IMR-90 (cell line): ENCODE measurements at regions not wholly inside any gene's neighbourhood (a gene's known extent, or its start where the extent isn't known, plus 50 kb on each side); places are given as distances from the start of the nearest gene placed in this dataset.

Experiments used
- ATAC-seq: fragments of 200-7000 bp; cut with Tn5 transposase; 2 replicates; pipeline ENCODE4 v1.9.1; 2020; ENCODE audit warnings: low read depth, mild to moderate bottlenecking, moderate library complexity
- BruUV-seq: library from RNA; stranded (reverse); fragments of 400-500 nt; replicated peaks from 2 replicates; lab custom pipeline; 2021; lab: Mats Ljungman, UMichigan
- CTCF ChIA-PET: fragments of 300-600 bp; formaldehyde crosslinking; extraction: SDS; loops from one replicate; lab custom pipeline; 2021; ENCODE audit warnings: antibody characterized with exemption; lab: Yijun Ruan, JAX
- POLR2A ChIA-PET: fragments of 300-600 bp; sonication (Branson Sonifier 250); formaldehyde crosslinking; loops from one replicate; lab custom pipeline; 2022; ENCODE audit warnings: antibody characterized with exemption; ENCODE audit not compliant: unreplicated experiment; lab: Charles Lee
- DNase-seq: peaks from one replicate; pipeline ENCODE4 v3.0.0; 2013
- H2AFZ ChIP-seq: replicated peaks from 2 replicates; pipeline ENCODE3; 2013; ENCODE audit warnings: low read length, mild to moderate bottlenecking; ENCODE audit not compliant: poor library complexity
- H2AK5ac ChIP-seq: 2 replicates; pipeline ENCODE4 v1.6.1; 2013; ENCODE audit warnings: low read depth, low read length, inconsistent platforms
- H2AK9ac ChIP-seq: replicated peaks from 2 replicates; pipeline ENCODE3; 2013; ENCODE audit warnings: mild to moderate bottlenecking, low read depth, low read length, moderate library complexity; ENCODE audit not compliant: poor library complexity
- H2BK120ac ChIP-seq: 2 replicates; pipeline ENCODE4 v1.6.1; 2013; ENCODE audit warnings: low read depth, low read length, inconsistent platforms
- H2BK15ac ChIP-seq: 3 replicates; pipeline ENCODE4 v1.6.1; 2013; ENCODE audit warnings: low read depth, low read length, inconsistent platforms
- H2BK20ac ChIP-seq: 2 replicates; pipeline ENCODE4 v1.6.1; 2013; ENCODE audit warnings: low read depth, mild to moderate bottlenecking, inconsistent platforms, low read length, moderate library complexity
- H2BK5ac ChIP-seq: 2 replicates; pipeline ENCODE4 v1.6.1; 2013; ENCODE audit warnings: mild to moderate bottlenecking, low read depth, low read length, inconsistent platforms; ENCODE audit not compliant: poor library complexity, severe bottlenecking
- H3K14ac ChIP-seq: replicated peaks from 2 replicates; pipeline ENCODE4 v1.6.1; 2013; ENCODE audit warnings: low read depth, low read length, inconsistent platforms
- H3K18ac ChIP-seq: 2 replicates; pipeline ENCODE4 v1.6.1; 2013; ENCODE audit warnings: low read depth, low read length, control low read depth
- H3K23ac ChIP-seq: 2 replicates; pipeline ENCODE4 v1.6.1; 2013; ENCODE audit warnings: low read depth, low read length, inconsistent platforms
- H3K27ac ChIP-seq: 2 replicates; pipeline ENCODE4 v1.5.1; 2013; ENCODE audit warnings: mild to moderate bottlenecking, control low read depth, low read length; ENCODE audit not compliant: insufficient read depth
- H3K27me3 ChIP-seq: 2 replicates; pipeline ENCODE4 v1.6.1; 2013; ENCODE audit warnings: low read length; ENCODE audit not compliant: control insufficient read depth, insufficient read depth
- H3K36me3 ChIP-seq: 2 replicates; pipeline ENCODE4 v1.6.1; 2013; ENCODE audit warnings: low read length, mixed read lengths; ENCODE audit not compliant: control insufficient read depth, insufficient read depth
- H3K4ac ChIP-seq: 2 replicates; pipeline ENCODE4 v1.6.1; 2013; ENCODE audit warnings: low read depth, low read length, inconsistent platforms
- H3K4me1 ChIP-seq: 2 replicates; pipeline ENCODE4 v1.6.1; 2013; ENCODE audit warnings: low read length, mixed read lengths; ENCODE audit not compliant: control insufficient read depth, insufficient read depth
- H3K4me2 ChIP-seq: 2 replicates; pipeline ENCODE4 v1.6.1; 2013; ENCODE audit warnings: low read depth, mild to moderate bottlenecking, control low read depth, low read length, moderate library complexity
- H3K4me3 ChIP-seq: 2 replicates; pipeline ENCODE4 v1.5.1; 2013; ENCODE audit warnings: low read depth, mild to moderate bottlenecking, control low read depth, low read length, moderate library complexity; ENCODE audit not compliant: insufficient read depth
- H3K56ac ChIP-seq: 2 replicates; pipeline ENCODE4 v1.6.1; 2013; ENCODE audit warnings: low read length, inconsistent platforms; ENCODE audit not compliant: insufficient read depth; ENCODE audit errors: extremely low read depth
- H3K79me1 ChIP-seq, 2 experiments: 2 replicates each; pipeline ENCODE4 v1.6.1; 2013; ENCODE audit warnings: low read length in 2 of 2, inconsistent platforms in 1 of 2, low read depth in 1 of 2
- H3K9ac ChIP-seq: 2 replicates; pipeline ENCODE4 v1.6.1; 2013; ENCODE audit warnings: low read depth, low read length, control low read depth
- H3K9me1 ChIP-seq: 2 replicates; pipeline ENCODE4 v1.6.1; 2013; ENCODE audit warnings: low read length, inconsistent platforms; ENCODE audit not compliant: insufficient read depth
- H3K9me3 ChIP-seq: 2 replicates; pipeline ENCODE4 v1.6.1; 2013; ENCODE audit warnings: low read length; ENCODE audit not compliant: control insufficient read depth, insufficient read depth
- H4K20me1 ChIP-seq: 2 replicates; pipeline ENCODE4 v1.6.1; 2013; ENCODE audit warnings: low read length, inconsistent platforms; ENCODE audit not compliant: insufficient read depth
- H4K5ac ChIP-seq: 2 replicates; pipeline ENCODE4 v1.6.1; 2013; ENCODE audit warnings: mild to moderate bottlenecking, low read depth, low read length, control low read depth
- H4K8ac ChIP-seq, 2 experiments: 2 replicates each; pipeline ENCODE4 v1.6.1; 2013; ENCODE audit warnings: low read depth in 2 of 2, low read length in 2 of 2, control low read depth in 1 of 2, inconsistent platforms in 1 of 2
- H4K91ac ChIP-seq: 2 replicates; pipeline ENCODE4 v1.6.1; 2013; ENCODE audit warnings: low read depth, low read length, inconsistent platforms; ENCODE audit not compliant: insufficient read depth
- FOS ChIP-seq: fragments of 150-350 bp; IDR thresholded peaks from 2 replicates; pipeline ENCODE4 v1.6.1; 2016; ENCODE audit warnings: low read depth, low read length
- MXI1 ChIP-seq: IDR thresholded peaks from 2 replicates; pipeline ENCODE4 v1.6.1; 2012; ENCODE audit warnings: low read depth, mild to moderate bottlenecking, low read length, moderate library complexity, borderline replicate concordance
- RAD21 ChIP-seq: IDR thresholded peaks from 2 replicates; pipeline ENCODE4 v1.6.1; 2012; ENCODE audit warnings: low read length, improper control_type of control experiment
- RCOR1 ChIP-seq: IDR thresholded peaks from 2 replicates; pipeline ENCODE4 v1.6.1; 2012; ENCODE audit warnings: mild to moderate bottlenecking, low read length, improper control_type of control experiment; ENCODE audit not compliant: insufficient replicate concordance
- RFX5 ChIP-seq: IDR thresholded peaks from 2 replicates; pipeline ENCODE4 v1.8.0; 2012; ENCODE audit warnings: low read depth, mild to moderate bottlenecking, low read length, moderate library complexity
- SMC3 ChIP-seq: fragments of 150-350 bp; IDR thresholded peaks from 2 replicates; pipeline ENCODE4 v1.6.1; 2016; ENCODE audit warnings: low read depth, mild to moderate bottlenecking, antibody characterized with exemption, low read length, moderate library complexity
- WGBS, 2 experiments: methylation state at CpG; one replicate each; pipeline versions ENCODE4 v1.1.5 to v1.1.7; 2013; ENCODE audit warnings: missing lambda C conversion rate in 2 of 2; ENCODE audit not compliant: insufficient read length in 1 of 2; ENCODE audit errors: extremely low coverage in 2 of 2; 5-methylcytosine and 5-hydroxymethylcytosine counted together
- dilution Hi-C: fragments of 300-500 bp; cut with HindIII; formaldehyde crosslinking; loops from one replicate; pipeline ENCODE4 v1.14.3; 2018; ENCODE audit warnings: low sequenced_read_pairs; ENCODE audit not compliant: unreplicated experiment
- in situ Hi-C: fragments of 300-500 bp; cut with MboI; formaldehyde crosslinking; loops from 3 replicates; pipeline ENCODE4 v1.14.3; 2019; ENCODE audit warnings: low sequenced_read_pairs, inconsistent platforms, mixed read lengths
- intact Hi-C: fragments of 100-400 bp; cut with micrococcal nuclease; formaldehyde crosslinking; loops from 2 replicates; pipeline ENCODE4 v1.10.0; 2022
- TF ChIP-seq, protein P1 (sequence below): conservative IDR thresholded peaks from 2 replicates; pipeline ENCODE4 v1.5.1; 2012; ENCODE audit warnings: mild to moderate bottlenecking, low read depth, low read length, improper control_type of control experiment
- TF ChIP-seq, protein P2 (sequence below): fragments of 150-350 bp; IDR thresholded peaks from 2 replicates; pipeline ENCODE4 v1.6.1; 2016; ENCODE audit warnings: low read depth, mild to moderate bottlenecking, low read length, moderate library complexity, borderline replicate concordance

DNA sequence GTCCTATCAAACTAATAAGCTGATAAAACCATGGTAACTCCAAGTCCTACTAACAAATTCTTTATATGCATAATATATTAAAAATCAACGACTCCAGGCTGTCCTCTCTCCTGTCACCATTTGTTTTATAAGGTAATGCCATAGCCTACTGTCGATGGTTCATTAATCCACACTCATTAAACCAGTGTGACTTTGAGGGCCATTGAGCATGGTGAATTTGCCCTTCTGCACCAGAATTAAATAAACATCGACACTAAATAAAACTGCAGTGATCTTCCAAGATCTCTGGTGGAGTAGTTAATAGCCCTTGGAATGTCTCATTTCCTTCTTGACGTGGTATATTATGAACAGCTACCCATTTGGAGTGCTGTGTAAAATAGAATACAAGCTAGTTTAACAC is 358.5 kb downstream of the CBLN4 start:
- H3K4me2 ChIP-seq, result no peak overlapping the region
- ChIA-PET CTCF (interaction anchor here (0.5 to 1.2 kb wide), 3 partner anchors 15 to 666 kb away, joined by 3 to 4 read pairs (median 3); no protein-coding TSS in a partner anchor), POLR2A (no interaction called here)
- no peak overlapping the region for H3K27ac ChIP-seq
- H2BK120ac ChIP-seq, result no peak overlapping the region
- H3K4ac ChIP-seq, result no peak overlapping the region
- TF ChIP-seq FOS (no peak), RAD21 (no peak), SMC3 (no peak), RFX5 (no peak), MXI1 (no peak), RCOR1 (no peak)
- TF ChIP-seq, protein P1, sequence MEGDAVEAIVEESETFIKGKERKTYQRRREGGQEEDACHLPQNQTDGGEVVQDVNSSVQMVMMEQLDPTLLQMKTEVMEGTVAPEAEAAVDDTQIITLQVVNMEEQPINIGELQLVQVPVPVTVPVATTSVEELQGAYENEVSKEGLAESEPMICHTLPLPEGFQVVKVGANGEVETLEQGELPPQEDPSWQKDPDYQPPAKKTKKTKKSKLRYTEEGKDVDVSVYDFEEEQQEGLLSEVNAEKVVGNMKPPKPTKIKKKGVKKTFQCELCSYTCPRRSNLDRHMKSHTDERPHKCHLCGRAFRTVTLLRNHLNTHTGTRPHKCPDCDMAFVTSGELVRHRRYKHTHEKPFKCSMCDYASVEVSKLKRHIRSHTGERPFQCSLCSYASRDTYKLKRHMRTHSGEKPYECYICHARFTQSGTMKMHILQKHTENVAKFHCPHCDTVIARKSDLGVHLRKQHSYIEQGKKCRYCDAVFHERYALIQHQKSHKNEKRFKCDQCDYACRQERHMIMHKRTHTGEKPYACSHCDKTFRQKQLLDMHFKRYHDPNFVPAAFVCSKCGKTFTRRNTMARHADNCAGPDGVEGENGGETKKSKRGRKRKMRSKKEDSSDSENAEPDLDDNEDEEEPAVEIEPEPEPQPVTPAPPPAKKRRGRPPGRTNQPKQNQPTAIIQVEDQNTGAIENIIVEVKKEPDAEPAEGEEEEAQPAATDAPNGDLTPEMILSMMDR, result no peak
- TF ChIP-seq, protein P2, sequence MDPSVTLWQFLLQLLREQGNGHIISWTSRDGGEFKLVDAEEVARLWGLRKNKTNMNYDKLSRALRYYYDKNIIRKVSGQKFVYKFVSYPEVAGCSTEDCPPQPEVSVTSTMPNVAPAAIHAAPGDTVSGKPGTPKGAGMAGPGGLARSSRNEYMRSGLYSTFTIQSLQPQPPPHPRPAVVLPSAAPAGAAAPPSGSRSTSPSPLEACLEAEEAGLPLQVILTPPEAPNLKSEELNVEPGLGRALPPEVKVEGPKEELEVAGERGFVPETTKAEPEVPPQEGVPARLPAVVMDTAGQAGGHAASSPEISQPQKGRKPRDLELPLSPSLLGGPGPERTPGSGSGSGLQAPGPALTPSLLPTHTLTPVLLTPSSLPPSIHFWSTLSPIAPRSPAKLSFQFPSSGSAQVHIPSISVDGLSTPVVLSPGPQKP, result no peak
- WGBS, 2 experiments, result no CpG with 5 or more reads among the region's 4 CpGs
- no peaks in the 10 kb centered on the region for H3K79me1 ChIP-seq
- no peak overlapping the region for H2BK5ac ChIP-seq
- no peak overlapping the region for H3K4me3 ChIP-seq
- no peak overlapping the region for H3K23ac ChIP-seq
- no peak overlapping the region for H4K5ac ChIP-seq
- H4K20me1 ChIP-seq, result no peaks in the 10 kb centered on the region
- DNase-seq (no peak), ATAC-seq (no peak)
- dilution Hi-C loops, result no loop called here
- H3K14ac ChIP-seq, result no peak overlapping the region
- in situ Hi-C loops, result no loop called here
- peaks cover 14% of the 10 kb centered on the region for H3K9me3 ChIP-seq
- no peak overlapping the region for H3K56ac ChIP-seq
- intact Hi-C loops, result no loop called here
- no peaks in the 10 kb centered on the region for H3K27me3 ChIP-seq
- no peak overlapping the region for H2AK9ac ChIP-seq
- H3K9me1 ChIP-seq, result no peaks in the 10 kb centered on the region
- no peak overlapping the region for H3K9ac ChIP-seq
- no peaks in the 10 kb centered on the region for H3K36me3 ChIP-seq
- no peak overlapping the region for H4K91ac ChIP-seq
- H2BK15ac ChIP-seq, result no peak overlapping the region
- H3K4me1 ChIP-seq, result no peaks in the 10 kb centered on the region
- H2BK20ac ChIP-seq, result no peak overlapping the region
- H3K18ac ChIP-seq, result no peak overlapping the region
- H4K8ac ChIP-seq, result no peak overlapping the region
- no TSS peak for BruUV-seq
- no peak overlapping the region for H2AFZ ChIP-seq
- no peak overlapping the region for H2AK5ac ChIP-seq
